GM18858 (cell line): ENCODE measurements at regions not wholly inside any gene's neighbourhood (a gene's known extent, or its start where the extent isn't known, plus 50 kb on each side); places are given as distances from the start of the nearest gene placed in this dataset.
"Not testable (repeated sequence)": the region's sequence is repeated elsewhere in the genome, so short reads cannot be mapped to it uniquely, and the experiment has no call there.

Experiments
- ATAC-seq: cut with Tn5 transposase; IDR thresholded peaks from one replicate; pipeline ENCODE4 v1.9.1; 2021; ENCODE audit not compliant: unreplicated experiment

- no peak for ATAC-seq
These were observed 62.0 kb downstream of the CAVIN4 start for GRCh38 chr9:100639854-100640253.

DNA sequence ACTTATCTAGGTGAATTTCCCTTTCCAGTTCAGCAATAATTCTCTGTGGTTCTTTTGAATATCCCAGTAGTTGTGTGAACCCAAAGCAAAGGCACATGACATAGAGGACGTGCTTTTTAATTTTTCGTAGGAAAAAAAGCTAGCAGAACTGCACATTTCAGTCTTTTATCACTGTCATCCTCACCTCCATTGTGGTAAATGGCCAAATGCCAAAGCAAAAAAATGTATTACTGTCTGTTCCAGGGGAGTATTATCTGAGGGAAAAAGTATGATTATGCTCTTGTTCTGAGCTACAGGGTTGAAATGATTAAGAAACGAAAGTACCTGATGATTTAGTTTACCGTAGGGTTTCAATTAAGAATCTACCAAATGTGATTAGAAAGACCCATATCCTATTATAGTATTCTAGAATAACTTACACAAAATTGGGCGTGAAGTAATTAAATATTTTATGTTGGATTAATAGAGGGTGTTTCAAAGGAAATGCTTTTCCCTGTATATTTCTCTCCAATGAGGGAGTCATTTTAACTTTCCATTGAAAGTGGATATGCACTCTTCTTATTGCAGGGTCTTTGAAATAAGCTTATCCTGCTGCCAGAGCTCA is 62.7 kb downstream of the CAVIN4 start:
- ATAC-seq: no peak

DNA sequence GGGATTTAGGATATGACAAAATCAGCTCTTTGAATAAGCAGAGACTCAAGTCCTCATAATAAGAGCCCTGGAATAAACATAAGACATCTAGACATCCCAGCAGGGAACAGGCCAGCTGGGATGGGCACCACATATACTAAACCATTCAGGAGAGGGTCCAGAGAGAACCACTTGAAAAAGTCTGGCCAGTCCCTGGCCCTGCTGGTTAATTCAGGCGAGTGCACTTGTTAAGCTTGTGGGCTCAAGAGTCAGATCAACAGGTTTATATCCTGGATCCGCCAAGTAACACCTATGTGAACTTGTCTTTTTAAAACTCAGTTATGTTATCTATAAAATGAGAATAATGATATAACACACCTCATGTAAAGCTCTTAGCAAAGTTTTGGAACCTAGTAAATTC is 63.3 kb downstream of the CAVIN4 start:
- no peak for ATAC-seq

- ATAC-seq: no peak
These were observed 75.0 kb downstream of the CAVIN4 start for GRCh38 chr9:100652850-100653249.

GRCh38 chr9:100653643-100654334 is 75.9 kb downstream of the CAVIN4 start:
- ATAC-seq: no peak

- not testable (repeated sequence) for ATAC-seq
These were observed 79.0 kb downstream of the CAVIN4 start for GRCh38 chr9:100656851-100657250.

- ATAC-seq: no peak
These were observed 83.8 kb downstream of the CAVIN4 start for GRCh38 chr9:100661668-100662067.

- no peak for ATAC-seq
These were observed 84.2 kb downstream of the CAVIN4 start for GRCh38 chr9:100662122-100662521.

DNA sequence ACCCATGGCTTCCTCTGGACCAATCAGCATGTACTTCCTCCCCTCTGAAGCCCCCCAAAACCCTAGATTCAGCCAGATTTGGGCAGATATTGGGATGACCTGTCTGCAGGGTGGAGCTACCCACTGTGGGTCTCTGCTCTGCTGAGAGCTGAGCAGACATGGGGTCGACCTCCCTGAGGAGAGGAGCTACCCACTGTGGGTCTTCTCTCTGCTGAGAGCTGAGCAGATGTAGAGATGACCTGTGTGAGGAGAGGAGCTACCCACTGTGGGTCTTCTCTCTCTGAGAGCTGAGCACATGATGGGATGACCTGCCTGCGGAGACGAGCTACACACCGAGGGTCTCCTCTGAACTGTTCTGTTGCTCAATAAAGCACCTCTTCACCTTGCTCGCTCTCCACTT is 89.6 kb downstream of the CAVIN4 start:
- no peak for ATAC-seq

DNA sequence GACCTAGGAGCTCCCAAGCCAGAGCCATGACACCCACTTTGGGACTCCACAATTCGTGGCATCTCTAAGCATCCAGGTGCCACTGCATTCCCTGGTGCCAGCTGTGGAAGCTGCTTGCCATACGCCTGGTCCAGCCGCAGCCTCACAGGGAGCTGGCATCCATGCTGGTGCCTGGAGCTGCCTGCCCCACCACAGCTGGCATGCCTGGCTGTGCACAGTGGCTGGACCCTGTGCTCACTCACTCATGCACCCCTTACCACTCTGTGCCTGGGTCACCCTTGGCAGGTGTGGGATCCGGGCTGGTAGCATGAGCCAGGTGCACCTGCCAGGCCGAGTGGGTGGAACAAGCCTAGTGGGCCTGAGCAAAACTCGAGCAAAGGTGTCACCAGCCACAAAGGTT is 90.1 kb downstream of the CAVIN4 start:
- ATAC-seq: no peak

GRCh38 chr9:100669968-100670367 is 92.1 kb downstream of the CAVIN4 start:
- ATAC-seq: no peak

GRCh38 chr9:100670719-100671118 is 92.8 kb downstream of the CAVIN4 start:
- peak; percentile 73 for ATAC-seq

DNA sequence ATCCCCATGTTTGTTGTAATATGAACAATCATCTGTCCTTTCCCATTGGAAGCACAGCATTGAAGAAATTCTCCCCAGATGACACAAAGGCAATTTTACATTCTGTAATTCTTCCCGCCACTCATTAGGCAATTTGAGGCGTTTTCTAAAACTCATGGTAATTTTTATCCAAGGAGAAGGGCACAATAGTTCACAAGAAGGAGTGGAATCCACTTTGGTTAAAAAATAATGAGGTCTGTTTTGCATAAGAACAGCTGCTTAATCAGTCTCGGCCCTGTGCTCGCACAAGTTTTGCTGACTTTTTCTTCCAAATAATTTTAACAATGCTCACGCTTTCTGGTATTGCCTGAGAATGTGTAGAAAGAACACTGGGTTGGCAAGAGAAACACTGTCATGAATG is 94.0 kb downstream of the CAVIN4 start:
- no peak for ATAC-seq

GRCh38 chr9:100673249-100673648 is 95.4 kb downstream of the CAVIN4 start:
- no peak for ATAC-seq

- ATAC-seq: no peak
These were observed 96.7 kb downstream of the CAVIN4 start for GRCh38 chr9:100674419-100675122.

DNA sequence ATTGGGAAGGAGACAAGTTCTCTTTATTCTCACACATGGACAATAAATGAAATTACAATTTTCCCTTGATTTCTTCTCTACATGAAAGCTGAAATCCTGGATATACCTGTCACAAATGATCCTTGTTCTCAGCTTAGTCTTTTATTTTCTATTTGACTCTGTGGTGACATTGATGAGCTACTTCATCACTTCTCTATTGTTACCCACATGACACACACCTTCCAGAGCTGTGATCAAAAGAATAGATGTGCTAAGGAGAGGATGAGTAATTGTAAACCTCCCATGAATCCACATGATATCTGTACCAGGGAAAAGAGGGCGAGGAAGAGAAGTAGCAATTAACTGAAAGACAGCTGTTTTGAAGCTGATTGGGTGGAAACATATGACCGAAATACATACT is 102.0 kb downstream of the CAVIN4 start:
- ATAC-seq: no peak

DNA sequence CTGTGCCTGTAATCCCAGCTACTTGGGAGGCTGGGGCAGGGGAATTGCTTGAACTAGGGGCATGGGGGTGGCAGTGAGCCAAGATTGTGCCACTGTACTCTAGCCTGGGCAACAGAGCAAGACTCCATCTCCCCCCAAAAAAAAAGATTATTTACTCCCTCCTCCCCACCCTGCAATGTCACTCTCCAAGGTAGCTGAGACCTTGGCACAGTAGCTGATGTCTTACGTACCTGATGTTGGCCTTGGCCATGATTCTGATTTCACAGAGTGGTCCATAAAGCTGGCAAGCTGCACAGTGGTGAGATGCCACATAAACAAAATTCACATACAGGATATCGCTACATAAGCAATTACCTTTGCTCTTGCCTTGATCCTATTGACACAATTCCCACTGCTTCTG is 108.5 kb downstream of the CAVIN4 start:
- no peak for ATAC-seq

DNA sequence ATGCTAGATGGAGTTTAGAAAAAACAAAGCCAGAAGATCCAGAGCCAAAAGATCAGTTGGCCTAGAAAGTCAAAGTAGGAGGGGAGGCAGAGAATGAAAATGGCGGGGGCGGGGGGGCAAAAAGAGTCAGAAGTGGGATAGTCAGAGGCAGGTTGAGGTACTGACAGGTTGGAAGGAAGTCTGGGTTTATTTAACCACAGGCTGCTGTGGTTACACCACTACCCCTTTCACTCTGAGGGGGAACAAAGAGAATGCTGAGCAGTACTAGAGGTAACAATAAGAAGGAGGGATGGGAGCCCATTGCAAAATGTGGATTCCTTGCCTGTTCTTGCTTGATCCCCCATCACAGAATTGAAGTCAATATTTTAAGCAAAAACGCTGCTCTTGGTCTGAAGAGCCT is 111.8 kb downstream of the CAVIN4 start:
- peak; percentile 91 for ATAC-seq

DNA sequence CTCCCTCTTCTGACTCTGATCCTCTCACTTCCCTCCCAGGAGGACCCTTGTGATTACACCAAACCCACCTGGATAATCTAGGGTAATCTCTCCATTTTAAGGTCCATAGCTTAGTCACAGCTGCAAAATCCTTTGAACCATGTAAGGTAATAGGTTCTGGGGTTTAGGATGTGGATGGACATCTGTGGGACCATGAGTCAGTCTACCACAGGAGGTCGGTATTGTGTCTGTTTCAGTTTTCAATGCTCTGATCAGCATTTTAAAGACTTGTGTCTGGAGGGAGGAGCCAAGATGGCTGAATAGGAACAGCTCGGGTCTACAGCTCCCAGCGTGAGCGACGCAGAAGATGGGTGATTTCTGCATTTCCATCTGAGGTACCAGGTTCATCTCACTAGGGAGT is 112.6 kb downstream of the CAVIN4 start:
- ATAC-seq: no peak

GRCh38 chr9:100697339-100697738 is 119.5 kb downstream of the CAVIN4 start:
- ATAC-seq: no peak

- ATAC-seq: no peak
These were observed 121.1 kb downstream of the CAVIN4 start for GRCh38 chr9:100698945-100699344.

- no peak for ATAC-seq
These were observed 121.8 kb downstream of the CAVIN4 start for GRCh38 chr9:100699668-100700067.
